Subcutaneous abdominal adipose tissue (tissue), 5 donors: ENCODE measurements at regions not wholly inside any gene's neighbourhood (a gene's known extent, or its start where the extent isn't known, plus 50 kb on each side); places are given as distances from the start of the nearest gene placed in this dataset.

Experiments
- H3K27ac ChIP-seq: one replicate; pipeline ENCODE4 v1.7.0; 2013; ENCODE audit warnings: low read depth, mild to moderate bottlenecking, inconsistent platforms, low read length, moderate library complexity
- H3K27me3 ChIP-seq, 5 donors: one replicate each; pipeline ENCODE4 v1.7.0; 2013; ENCODE audit warnings: low read length in 5 of 5, inconsistent platforms in 1 of 5; ENCODE audit not compliant: control insufficient read depth in 5 of 5, insufficient read depth in 4 of 5
- H3K36me3 ChIP-seq, 5 donors: one replicate each; pipeline ENCODE4 v1.7.0; 2013; ENCODE audit warnings: low read length in 5 of 5; ENCODE audit not compliant: control insufficient read depth in 5 of 5, insufficient read depth in 5 of 5
- H3K4me1 ChIP-seq, 5 donors: one replicate each; pipeline ENCODE4 v1.7.0; 2013; ENCODE audit warnings: low read length in 5 of 5, mild to moderate bottlenecking in 3 of 5, moderate library complexity in 1 of 5; ENCODE audit not compliant: control insufficient read depth in 5 of 5, insufficient read depth in 5 of 5
- H3K4me3 ChIP-seq, 5 donors: one replicate each; pipeline ENCODE4 v1.7.0; 2013; ENCODE audit warnings: low read length in 5 of 5, low read depth in 1 of 5
- H3K9ac ChIP-seq, 5 donors: one replicate each; pipeline ENCODE4 v1.7.0; 2013; ENCODE audit warnings: low read length in 5 of 5, mild to moderate bottlenecking in 4 of 5, moderate library complexity in 3 of 5
- H3K9me3 ChIP-seq, 5 donors: one replicate each; pipeline ENCODE4 v1.7.0; 2013; ENCODE audit warnings: low read length in 5 of 5; ENCODE audit not compliant: control insufficient read depth in 5 of 5
- donor health status: healthy.
- donor health status: healthy.
- donor health status: healthy.
- donor health status: healthy.
- donor health status: healthy.

DNA sequence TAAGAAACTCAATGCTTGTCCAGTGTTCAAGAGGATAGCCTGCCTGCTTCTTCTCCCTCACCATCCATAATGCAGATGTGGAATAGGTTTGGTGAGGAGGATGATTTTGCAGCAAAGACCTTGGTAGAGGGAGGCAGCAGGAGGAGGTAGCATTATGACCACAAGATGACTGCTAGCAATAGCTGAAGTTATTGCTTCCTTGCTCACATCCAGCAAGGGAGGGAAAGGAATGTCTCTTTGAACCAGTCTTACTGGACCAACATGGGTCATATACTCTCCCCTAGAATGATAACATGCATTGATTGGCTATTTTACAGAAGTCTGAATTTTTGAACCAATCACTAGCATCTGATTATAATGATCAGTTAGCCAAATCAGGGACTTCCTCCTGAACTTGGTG is 607.6 kb downstream of the EBF1 start:
- Histone ChIP-seq H3K4me3 (no peak overlapping the region), H3K9ac (no peak overlapping the region), H3K36me3 (no peaks in the 10 kb centered on the region), H3K4me1 (peaks cover 0 to 14% (median 9%) of the 10 kb centered on the region in 5 donors), H3K27ac (no peak overlapping the region), H3K9me3 (no peaks in the 10 kb centered on the region), H3K27me3 (no peaks in the 10 kb centered on the region)

- Histone ChIP-seq H3K27ac (no peak overlapping the region), H3K4me1 (peaks cover 5 to 50% (median 42%) of the 10 kb centered on the region in 5 donors), H3K4me3 (no peak overlapping the region), H3K36me3 (no peaks in the 10 kb centered on the region), H3K9me3 (no peaks in the 10 kb centered on the region), H3K27me3 (no peaks in the 10 kb centered on the region), H3K9ac (no peak overlapping the region)
Observed at GRCh38 chr5:158487664-158488063, 612.1 kb downstream of the EBF1 start.

- no peaks in the 10 kb centered on the region for H3K27me3 ChIP-seq
- peaks cover 5 to 50% (median 45%) of the 10 kb centered on the region in 5 donors for H3K4me1 ChIP-seq
- H3K27ac ChIP-seq, result no peak overlapping the region
- H3K36me3 ChIP-seq, result no peaks in the 10 kb centered on the region
- no peaks in the 10 kb centered on the region for H3K9me3 ChIP-seq
- no peak overlapping the region for H3K4me3 ChIP-seq
- H3K9ac ChIP-seq, result no peak overlapping the region
Observed at GRCh38 chr5:158487156-158487555, 612.6 kb downstream of the EBF1 start.

DNA sequence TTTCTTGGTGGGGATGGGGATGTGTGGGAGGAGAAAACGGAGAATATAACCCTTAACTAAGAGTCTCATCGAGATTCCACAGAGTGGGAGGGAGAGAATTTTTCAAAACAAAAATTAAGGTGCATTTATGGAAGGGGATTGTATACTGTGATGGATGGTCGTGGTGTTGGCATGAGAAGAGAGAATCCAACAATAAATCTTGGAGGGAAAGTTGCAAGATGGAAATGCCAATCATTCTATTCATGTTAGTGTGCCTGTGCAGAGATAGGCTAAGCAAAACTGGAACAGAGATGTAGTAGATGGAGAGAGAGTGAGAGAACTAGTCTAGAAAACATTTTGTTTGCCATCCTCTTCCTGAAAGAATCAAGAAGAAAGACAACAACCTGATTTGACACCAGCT is 613.1 kb downstream of the EBF1 start:
- H3K36me3 ChIP-seq, result no peaks in the 10 kb centered on the region
- H3K27ac ChIP-seq, result no peak overlapping the region
- peaks cover 5 to 52% (median 45%) of the 10 kb centered on the region in 5 donors for H3K4me1 ChIP-seq
- no peaks in the 10 kb centered on the region for H3K27me3 ChIP-seq
- H3K9ac ChIP-seq, result no peak overlapping the region
- no peak overlapping the region for H3K4me3 ChIP-seq
- no peaks in the 10 kb centered on the region for H3K9me3 ChIP-seq

DNA sequence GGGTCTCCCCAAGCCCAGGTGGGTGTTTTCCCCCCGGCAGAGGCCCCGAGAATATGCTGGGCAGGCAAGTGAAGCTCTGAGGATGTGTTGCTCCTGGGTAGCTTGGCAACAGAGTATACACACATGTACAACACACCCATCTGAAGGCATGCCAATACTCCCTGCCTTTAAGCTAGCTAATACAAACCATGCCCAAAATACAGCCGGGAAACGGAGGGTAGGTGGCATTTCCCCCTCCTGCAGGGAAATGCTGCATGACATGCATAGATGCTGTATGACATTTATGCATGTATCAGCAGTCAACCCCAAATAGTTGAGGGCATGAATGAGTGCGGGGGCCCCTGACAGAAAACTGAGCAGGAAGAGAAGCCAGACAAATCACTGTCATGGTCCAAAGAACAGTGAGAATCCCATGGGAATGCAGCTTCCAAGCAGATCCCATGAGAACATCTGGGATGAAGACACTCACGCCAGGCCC is 614.1 kb downstream of the EBF1 start:
- H3K4me1 ChIP-seq, result peaks cover 5 to 52% (median 45%) of the 10 kb centered on the region in 5 donors
- peak overlapping the region in 1 of 5 donors; percentile 4 for H3K4me3 ChIP-seq
- H3K36me3 ChIP-seq, result no peaks in the 10 kb centered on the region
- no peaks in the 10 kb centered on the region for H3K9me3 ChIP-seq
- H3K9ac ChIP-seq, result peak overlapping the region in 2 of 5 donors; percentile 48 to 66
- no peaks in the 10 kb centered on the region for H3K27me3 ChIP-seq
- H3K27ac ChIP-seq, result peak overlapping the region; percentile 47

- Histone ChIP-seq H3K4me1 (peaks cover 5 to 52% (median 45%) of the 10 kb centered on the region in 5 donors), H3K36me3 (no peaks in the 10 kb centered on the region), H3K27ac (peak overlapping the region; percentile 47), H3K27me3 (no peaks in the 10 kb centered on the region), H3K9me3 (no peaks in the 10 kb centered on the region), H3K4me3 (no peak overlapping the region), H3K9ac (peak overlapping the region in 1 of 5 donors; percentile 48)
Observed at GRCh38 chr5:158485047-158485446, 614.7 kb downstream of the EBF1 start.

GRCh38 chr5:158484150-158484549 is 615.6 kb downstream of the EBF1 start:
- H3K27ac ChIP-seq, result no peak overlapping the region
- H3K4me1 ChIP-seq, result peaks cover 5 to 52% (median 45%) of the 10 kb centered on the region in 5 donors
- no peaks in the 10 kb centered on the region for H3K9me3 ChIP-seq
- H3K27me3 ChIP-seq, result no peaks in the 10 kb centered on the region
- no peak overlapping the region for H3K4me3 ChIP-seq
- no peak overlapping the region for H3K9ac ChIP-seq
- H3K36me3 ChIP-seq, result no peaks in the 10 kb centered on the region

DNA sequence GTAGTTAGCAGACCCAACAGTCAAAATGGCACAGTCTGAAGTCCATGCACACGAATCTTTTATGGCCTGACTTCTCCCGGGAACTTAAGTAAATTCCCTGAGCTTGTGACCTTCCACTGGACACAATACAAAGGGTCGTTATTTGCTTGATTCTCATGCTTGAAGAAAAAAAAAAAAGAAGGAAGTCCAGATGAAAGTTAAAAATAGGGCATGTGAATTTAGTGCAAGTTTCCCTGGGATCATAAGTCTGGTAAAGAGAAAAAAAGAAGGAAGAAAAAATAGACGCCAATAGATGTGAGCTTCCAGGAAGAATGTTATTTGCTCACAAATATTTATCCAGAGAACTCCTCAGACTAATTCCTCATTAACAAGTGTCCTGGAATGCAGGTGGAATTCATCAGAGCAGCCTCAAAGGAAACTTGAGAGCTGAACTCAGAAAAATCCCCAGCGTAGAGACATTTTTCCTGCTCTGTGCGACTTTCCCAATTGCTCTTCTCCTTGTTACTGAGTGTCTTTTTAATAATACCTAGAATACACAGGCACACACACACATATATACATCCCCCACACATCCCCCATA is 616.3 kb downstream of the EBF1 start:
- H3K4me1 ChIP-seq, result peaks cover 5 to 49% (median 42%) of the 10 kb centered on the region in 5 donors
- H3K9me3 ChIP-seq, result no peaks in the 10 kb centered on the region
- no peaks in the 10 kb centered on the region for H3K27me3 ChIP-seq
- no peak overlapping the region for H3K27ac ChIP-seq
- H3K9ac ChIP-seq, result no peak overlapping the region
- H3K36me3 ChIP-seq, result no peaks in the 10 kb centered on the region
- H3K4me3 ChIP-seq, result no peak overlapping the region

DNA sequence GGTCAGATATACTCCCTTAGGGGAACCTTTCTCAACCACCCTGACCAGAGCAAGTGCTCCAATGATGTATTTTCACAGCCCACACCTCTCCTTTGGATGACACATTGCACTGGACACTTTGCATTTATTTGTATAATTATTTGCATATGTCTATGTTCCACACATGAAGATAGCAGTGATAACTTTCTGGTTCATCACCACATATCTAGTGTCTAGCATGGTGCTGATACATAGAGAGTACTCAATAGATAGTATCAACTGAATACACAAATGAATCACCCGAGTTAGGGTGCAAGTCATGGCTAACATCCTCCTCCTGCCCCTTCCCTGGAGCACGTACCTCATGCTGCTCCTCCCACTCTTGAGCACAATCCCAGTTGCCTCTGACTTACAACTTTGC is 617.6 kb downstream of the EBF1 start:
- Histone ChIP-seq H3K4me3 (peak overlapping the region in 1 of 5 donors; percentile 13), H3K27me3 (no peaks in the 10 kb centered on the region), H3K27ac (no peak overlapping the region), H3K4me1 (peaks cover 5 to 43% (median 35%) of the 10 kb centered on the region in 5 donors), H3K9me3 (no peaks in the 10 kb centered on the region), H3K9ac (no peak overlapping the region), H3K36me3 (no peaks in the 10 kb centered on the region)

DNA sequence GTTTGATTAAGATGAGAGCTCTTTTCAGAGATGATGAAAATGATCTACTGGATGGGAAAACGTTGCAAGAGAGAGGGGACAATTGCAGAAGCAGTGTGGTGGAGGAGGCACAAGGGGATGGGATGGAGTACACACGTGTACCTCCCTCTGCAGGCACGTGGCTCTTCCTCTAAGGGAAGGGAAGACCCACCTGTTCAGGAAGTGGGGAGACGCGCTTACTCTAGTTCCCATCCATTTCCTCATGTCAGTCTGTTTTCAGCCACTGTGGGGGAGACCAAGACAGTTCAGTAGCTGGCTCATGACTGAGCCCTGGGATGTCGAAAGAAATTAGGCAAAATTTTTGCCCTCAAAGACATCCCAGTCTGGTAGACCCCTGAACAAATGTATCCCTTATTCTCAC is 619.2 kb upstream of the CLINT1 start:
- Histone ChIP-seq H3K27ac (no peak overlapping the region), H3K36me3 (no peaks in the 10 kb centered on the region), H3K9ac (no peak overlapping the region), H3K27me3 (no peaks in the 10 kb centered on the region), H3K9me3 (no peaks in the 10 kb centered on the region), H3K4me1 (peaks cover 3 to 12% (median 7%) of the 10 kb centered on the region in 5 donors), H3K4me3 (no peak overlapping the region)
